ENCODE measurements at regions not wholly inside any gene's neighbourhood (a gene's known extent, or its start where the extent isn't known, plus 50 kb on each side); places are given as distances from the start of the nearest gene placed in this dataset.

DNA sequence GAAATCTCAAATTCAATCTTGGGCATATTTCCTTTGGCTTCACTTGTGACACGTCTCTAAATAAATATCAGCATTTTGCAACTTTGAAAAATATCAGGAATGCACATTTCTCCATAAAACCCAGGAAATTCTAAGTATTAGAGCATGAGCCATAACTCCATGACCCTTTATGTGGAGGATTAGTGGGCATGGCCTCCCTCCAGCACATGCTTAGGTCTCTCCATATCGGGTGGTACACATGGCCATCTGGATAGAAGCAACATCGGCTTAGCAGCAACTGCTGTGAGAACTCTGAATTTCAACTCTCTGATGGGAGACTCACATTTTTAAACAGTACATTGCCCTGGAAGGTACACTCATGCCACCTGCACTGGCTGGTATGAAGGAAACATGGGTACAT lies 73.7 kb upstream of the EGFLAM start:
- in situ Hi-C loops (cut with MboI; ENCODE audit: low sequenced_read_pairs) (no loop called here), dilution Hi-C loops (cut with HindIII; ENCODE audit: low sequenced_read_pairs, unreplicated experiment) (loop anchor here (25.0 kb wide), 1 partner anchor 772 kb away; no protein-coding TSS in a partner anchor)
- H4K8ac ChIP-seq (ENCODE audit: low read depth in 2 of 2, low read length in 2 of 2): no peak overlapping the region

More for the DNA sequence above, 73.7 kb upstream of the EGFLAM start:
- no peak overlapping the region for H2BK120ac ChIP-seq (ENCODE audit: low read depth, low read length)
- H3K14ac ChIP-seq (replicated peaks; ENCODE audit: low read depth, low read length): no peak overlapping the region
- no peaks in the 10 kb centered on the region for H3K4me1 ChIP-seq (ENCODE audit: control insufficient read depth, insufficient read depth, low read length)
- H3K27me3 ChIP-seq (ENCODE audit: control insufficient read depth, insufficient read depth, low read length): peaks cover 17% of the 10 kb centered on the region
- H3K4me2 ChIP-seq (ENCODE audit: low read depth, low read length): no peak overlapping the region
- intact Hi-C loops (cut with micrococcal nuclease): no loop called here
- H2AK9ac ChIP-seq (replicated peaks; ENCODE audit: low read depth, low read length, poor library complexity): no peak overlapping the region
- H2AFZ ChIP-seq (replicated peaks; ENCODE audit: low read length, poor library complexity): no peak overlapping the region
- no peak overlapping the region for H3K4me3 ChIP-seq (ENCODE audit: insufficient read depth, low read depth, low read length)
- TF ChIP-seq, protein P1, sequence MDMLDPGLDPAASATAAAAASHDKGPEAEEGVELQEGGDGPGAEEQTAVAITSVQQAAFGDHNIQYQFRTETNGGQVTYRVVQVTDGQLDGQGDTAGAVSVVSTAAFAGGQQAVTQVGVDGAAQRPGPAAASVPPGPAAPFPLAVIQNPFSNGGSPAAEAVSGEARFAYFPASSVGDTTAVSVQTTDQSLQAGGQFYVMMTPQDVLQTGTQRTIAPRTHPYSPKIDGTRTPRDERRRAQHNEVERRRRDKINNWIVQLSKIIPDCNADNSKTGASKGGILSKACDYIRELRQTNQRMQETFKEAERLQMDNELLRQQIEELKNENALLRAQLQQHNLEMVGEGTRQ (IDR thresholded peaks at IDR 0.05; ENCODE audit: low read depth, low read length): no peak
- TF ChIP-seq RCOR1 (IDR thresholded peaks at IDR 0.05; ENCODE audit: insufficient replicate concordance, low read length) (no peak), RFX5 (IDR thresholded peaks at IDR 0.05; ENCODE audit: low read depth, low read length) (no peak), FOS (IDR thresholded peaks at IDR 0.05; ENCODE audit: low read depth, low read length) (no peak), MAFK (IDR thresholded peaks at IDR 0.05; ENCODE audit: low read depth, low read length) (no peak), RAD21 (IDR thresholded peaks at IDR 0.05; ENCODE audit: low read length) (no peak), NFE2L2 (IDR thresholded peaks at IDR 0.05; ENCODE audit: low read depth, low read length) (no peak), CTCF (conservative IDR thresholded peaks at IDR 0.05; ENCODE audit: low read depth, low read length) (no peak), BHLHE40 (IDR thresholded peaks at IDR 0.05; ENCODE audit: low read depth, low read length) (no peak), SMC3 (IDR thresholded peaks at IDR 0.05; ENCODE audit: low read depth, low read length) (no peak), ELK1 (IDR thresholded peaks at IDR 0.05; ENCODE audit: borderline replicate concordance, low read depth, low read length) (no peak), MAZ (IDR thresholded peaks at IDR 0.05; ENCODE audit: borderline replicate concordance, low read depth, low read length) (no peak), CEBPB (IDR thresholded peaks at IDR 0.05; ENCODE audit: low read depth, low read length) (no peak), MXI1 (IDR thresholded peaks at IDR 0.05; ENCODE audit: borderline replicate concordance, low read depth, low read length) (no peak), CHD1 (IDR thresholded peaks at IDR 0.05; ENCODE audit: low read depth, low read length) (no peak), POLR2A (IDR thresholded peaks at IDR 0.05; ENCODE audit: low read depth, low read length) (no peak)
- ChIA-PET CTCF (no interaction called here), POLR2A (ENCODE audit: unreplicated experiment) (no interaction called here)
- WGBS, 2 experiments (ENCODE audit: extremely low coverage in 2 of 2, insufficient read length in 1 of 2): no CpG with 5 or more reads among the region's 3 CpGs
- H3K36me3 ChIP-seq (ENCODE audit: control insufficient read depth, insufficient read depth, low read length): no peaks in the 10 kb centered on the region
- no peak for ATAC-seq (ENCODE audit: low read depth)
- H3K9me1 ChIP-seq (ENCODE audit: insufficient read depth, low read length): no peaks in the 10 kb centered on the region
- no peak overlapping the region for H3K18ac ChIP-seq (ENCODE audit: low read depth, low read length)
- no peak overlapping the region for H2AK5ac ChIP-seq (ENCODE audit: low read depth, low read length)
- no peak overlapping the region for H3K56ac ChIP-seq (ENCODE audit: extremely low read depth, insufficient read depth, low read length)
- BruUV-seq (replicated peaks): no TSS peak
- H3K27ac ChIP-seq (ENCODE audit: insufficient read depth, low read length): no peak overlapping the region
- H3K9me3 ChIP-seq (ENCODE audit: control insufficient read depth, insufficient read depth, low read length): no peaks in the 10 kb centered on the region
- H4K20me1 ChIP-seq (ENCODE audit: insufficient read depth, low read length): no peaks in the 10 kb centered on the region
- no peak overlapping the region for H2BK5ac ChIP-seq (ENCODE audit: low read depth, low read length, poor library complexity, severe bottlenecking)
- no peak overlapping the region for H2BK15ac ChIP-seq (ENCODE audit: low read depth, low read length)
- no peaks in the 10 kb centered on the region for H3K79me1 ChIP-seq (ENCODE audit: low read depth in 1 of 2, low read length in 2 of 2)
- H4K5ac ChIP-seq (ENCODE audit: low read depth, low read length): no peak overlapping the region
- no peak for DNase-seq
- H2BK20ac ChIP-seq (ENCODE audit: low read depth, low read length): no peak overlapping the region
- no peak overlapping the region for H3K4ac ChIP-seq (ENCODE audit: low read depth, low read length)
- no peak overlapping the region for H4K91ac ChIP-seq (ENCODE audit: insufficient read depth, low read depth, low read length)
- H3K23ac ChIP-seq (ENCODE audit: low read depth, low read length): no peak overlapping the region
- no peak overlapping the region for H3K9ac ChIP-seq (ENCODE audit: low read depth, low read length)
